K562 (cell line): ENCODE measurements at regions not wholly inside any gene's neighbourhood (a gene's known extent, or its start where the extent isn't known, plus 50 kb on each side); places are given as distances from the start of the nearest gene placed in this dataset.
A peak's percentile ranks its signal among the peaks of the same experiment; 100 is the strongest.

Experiments
- ATAC-seq: fragments of 200-7000 bp; cut with Tn5 transposase; 3 replicates; pipeline ENCODE4 v1.9.1; 2020; ENCODE audit warnings: moderate library complexity
- BruUV-seq: library from RNA; stranded (reverse); fragments of 400-500 nt; replicated peaks from 2 replicates; lab custom pipeline; 2021; lab: Mats Ljungman, UMichigan
- CTCF ChIA-PET: fragments of 300-600 bp; formaldehyde crosslinking; extraction: SDS; loops from one replicate; lab custom pipeline; 2021; ENCODE audit warnings: low intra/inter-chr PET ratio; lab: Yijun Ruan, JAX
- POLR2A ChIA-PET: fragments of 300-600, 350-650 bp; sonication (Branson Sonifier 250); formaldehyde crosslinking; extraction: SDS; loops from one replicate; lab custom pipeline; 2021; ENCODE audit warnings: antibody characterized with exemption, inconsistent platforms; lab: Yijun Ruan, JAX
- DNase-seq, 4 experiments: peaks; one replicate each; pipeline versions ENCODE4 v3.0.0 to v3.0.0-alpha.2; 2011 to 2018; ENCODE audit warnings: low spot score in 3 of 4, mixed read lengths in 3 of 4; ENCODE audit errors: extremely low read depth in 1 of 4
- FAIRE-seq: peaks from 2 replicates; lab custom pipeline; 2011; peaks lifted over from hg19 to GRCh38; lab: Jason Lieb, UNC
- H2AFZ ChIP-seq: 2 replicates; pipeline ENCODE4 v1.6.0; 2011; ENCODE audit warnings: low read depth, low read length, control low read depth, inconsistent platforms
- H3K27ac ChIP-seq: fragments of 200-600 bp; 3 replicates; pipeline ENCODE4 v1.8.0; 2011; ENCODE audit warnings: low read depth, mild to moderate bottlenecking, control low read depth, inconsistent platforms, low read length, moderate library complexity, mixed read lengths; ENCODE audit errors: extremely low read depth
- H3K27me3 ChIP-seq, 2 experiments: fragments of 300-600 bp in 1 of 2; 2 replicates in 1 of 2; 3 replicates in 1 of 2; pipeline versions ENCODE4 v1.6.0 to v1.8.0; 2011; ENCODE audit warnings: inconsistent platforms in 2 of 2, low read length in 2 of 2, mild to moderate bottlenecking in 1 of 2, mixed read lengths in 1 of 2, moderate library complexity in 1 of 2; ENCODE audit not compliant: control insufficient read depth in 2 of 2, insufficient read depth in 2 of 2
- H3K36me3 ChIP-seq: fragments of 300-600 bp; 3 replicates; pipeline ENCODE4 v1.8.0; 2011; ENCODE audit warnings: mild to moderate bottlenecking, low read length, inconsistent platforms; ENCODE audit not compliant: control insufficient read depth, insufficient read depth
- H3K4me1 ChIP-seq, 2 experiments: fragments of 200-600 bp in 1 of 2; replicated peaks in 1 of 2; 2 replicates in 1 of 2; 3 replicates in 1 of 2; pipeline versions ENCODE4 v1.5.1 to v1.8.0; 2011; ENCODE audit warnings: inconsistent platforms in 2 of 2, low read length in 2 of 2, mild to moderate bottlenecking in 1 of 2, mixed read lengths in 1 of 2, moderate library complexity in 1 of 2; ENCODE audit not compliant: control insufficient read depth in 2 of 2, insufficient read depth in 2 of 2
- H3K4me2 ChIP-seq: 2 replicates; pipeline ENCODE4 v1.6.1; 2011; ENCODE audit warnings: low read length, control low read depth, inconsistent platforms, mixed read lengths; ENCODE audit not compliant: insufficient read depth
- H3K4me3 ChIP-seq: fragments of 200-600 bp; sonication (generic), shearing (Covaris generic); 2 replicates; pipeline ENCODE4 v1.5.1; 2016; ENCODE audit warnings: control low read depth, inconsistent platforms
- H3K79me2 ChIP-seq: fragments of 200-600 bp; 3 replicates; pipeline ENCODE4 v1.8.0; 2011; ENCODE audit warnings: low read length, inconsistent platforms; ENCODE audit not compliant: control insufficient read depth, insufficient read depth
- H3K9ac ChIP-seq, 2 experiments: 2 replicates each; pipeline versions ENCODE4 v1.6.0 to v1.6.1; 2011; ENCODE audit warnings: low read depth in 2 of 2, low read length in 2 of 2, control low read depth in 1 of 2, inconsistent platforms in 1 of 2, mild to moderate bottlenecking in 1 of 2, mixed read lengths in 1 of 2; ENCODE audit not compliant: insufficient read depth in 1 of 2
- H3K9me1 ChIP-seq: one replicate; pipeline ENCODE4 v1.6.0; 2011; ENCODE audit warnings: inconsistent platforms, mild to moderate bottlenecking, low read length, moderate library complexity; ENCODE audit not compliant: control insufficient read depth, insufficient read depth
- H3K9me3 ChIP-seq: replicated peaks from 2 replicates; pipeline ENCODE4 v1.5.1; 2011; ENCODE audit warnings: low read depth, low read length, inconsistent platforms; ENCODE audit not compliant: control insufficient read depth, insufficient read depth
- H4K20me1 ChIP-seq: replicated peaks from 2 replicates; pipeline ENCODE4 v1.6.1; 2011; ENCODE audit warnings: low read length, inconsistent platforms, mixed read lengths; ENCODE audit not compliant: control insufficient read depth, insufficient read depth
- BCOR ChIP-seq: fragments of 450-650 bp; IDR thresholded peaks from 2 replicates; pipeline ENCODE4 v1.6.1; 2016
- CHD4 ChIP-seq: fragments of 200-600 bp; sonication (generic); IDR thresholded peaks from 3 replicates; pipeline ENCODE4 v1.6.1; 2012; ENCODE audit warnings: low read depth, mild to moderate bottlenecking, mixed read lengths, low read length, inconsistent platforms; ENCODE audit not compliant: insufficient read depth, insufficient replicate concordance, poor library complexity, severe bottlenecking
- EP300 ChIP-seq: IDR thresholded peaks from 2 replicates; pipeline ENCODE4 v1.6.1; 2012; ENCODE audit warnings: low read length, improper control_type of control experiment
- EZH2 ChIP-seq: IDR thresholded peaks from 2 replicates; pipeline ENCODE4 v1.6.1; 2012; ENCODE audit warnings: low read depth, mild to moderate bottlenecking, inconsistent platforms, low read length, borderline replicate concordance
- HMBOX1 ChIP-seq: sonication (generic); IDR thresholded peaks from 2 replicates; pipeline ENCODE4 v1.6.1; 2016
- RBM25 ChIP-seq: fragments of 200-400 bp; formaldehyde crosslinking; IDR thresholded peaks from 2 replicates; pipeline ENCODE4 v1.6.1; 2018; ENCODE audit warnings: low read length, low read depth, moderate library complexity; ENCODE audit not compliant: severe bottlenecking
- ZNF717 ChIP-seq: fragments of 250-450 bp; sonication (Bioruptor Pico); IDR thresholded peaks from 2 replicates; pipeline ENCODE4 v1.5.0; 2021
- WGBS: fragments of 100-300 bp; shearing (Covaris generic); methylation state at CpG from one replicate; pipeline ENCODE4 v1.1.6; 2016; ENCODE audit warnings: low coverage, mixed read lengths; ENCODE audit not compliant: insufficient coverage; ENCODE audit errors: missing lambda C conversion rate; 5-methylcytosine and 5-hydroxymethylcytosine counted together
- in situ Hi-C: fragments of 300-500 bp; cut with MboI; formaldehyde crosslinking; loops from 4 replicates; pipeline ENCODE4 v1.15.0; 2018; ENCODE audit warnings: inconsistent platforms, mixed read lengths
- intact Hi-C: fragments of 100-400 bp; cut with micrococcal nuclease; formaldehyde crosslinking; loops from 2 replicates; pipeline ENCODE4 v1.14.2; 2022

GRCh38 chr14:22417914-22418313, 171.1 kb downstream of the DAD1 start:
- FAIRE-seq (no peak), ATAC-seq (peak; percentile 44), DNase-seq (peak; percentile 8 to 25 (median 11))
- H3K4me1 ChIP-seq = peaks cover 0 to 14% of the 10 kb centered on the region in 2 experiments; a peak in 1 of 5 replicates
- BruUV-seq = no TSS peak
- no peaks in the 10 kb centered on the region for H3K36me3 ChIP-seq
- ChIA-PET POLR2A (interaction anchor here (0.6 kb wide), 1 partner anchor 149 kb away, joined by 3 read pairs; no protein-coding TSS in a partner anchor), CTCF (no interaction called here)
- H3K9me1 ChIP-seq = no peaks in the 10 kb centered on the region
- H2AFZ ChIP-seq = no peak overlapping the region
- H3K27ac ChIP-seq = no peak overlapping the region
- H3K4me3 ChIP-seq = no peak overlapping the region
- intact Hi-C loops (no loop called here), in situ Hi-C loops (no loop called here)
- H3K79me2 ChIP-seq = no peaks in the 10 kb centered on the region
- H3K27me3 ChIP-seq = peaks cover 0 to 6% of the 10 kb centered on the region in 2 experiments; a peak in 1 of 5 replicates
- no peaks in the 10 kb centered on the region for H3K9me3 ChIP-seq
- WGBS = 7% methylated on average over 5 of the region's 5 CpGs
- TF ChIP-seq CHD4 = peak; percentile 67
- peak; percentile 89 for TF ChIP-seq RBM25
- TF ChIP-seq EP300 = no peak
- peak; percentile 48; the same call in 1 of the 2 replicates for TF ChIP-seq BCOR
- peak; percentile 94 for TF ChIP-seq HMBOX1
- no peak for TF ChIP-seq EZH2
- TF ChIP-seq ZNF717 (CRISPR knock-in tag) = no peak
- TF ChIP-seq, all 486 proteins: peak for 4
- Histone ChIP-seq H4K20me1 (no peaks in the 10 kb centered on the region), H3K9ac (no peak overlapping the region), H3K4me2 (no peak overlapping the region)
